ENCODE measurements at regions not wholly inside any gene's neighbourhood (a gene's known extent, or its start where the extent isn't known, plus 50 kb on each side); places are given as distances from the start of the nearest gene placed in this dataset.

DNA sequence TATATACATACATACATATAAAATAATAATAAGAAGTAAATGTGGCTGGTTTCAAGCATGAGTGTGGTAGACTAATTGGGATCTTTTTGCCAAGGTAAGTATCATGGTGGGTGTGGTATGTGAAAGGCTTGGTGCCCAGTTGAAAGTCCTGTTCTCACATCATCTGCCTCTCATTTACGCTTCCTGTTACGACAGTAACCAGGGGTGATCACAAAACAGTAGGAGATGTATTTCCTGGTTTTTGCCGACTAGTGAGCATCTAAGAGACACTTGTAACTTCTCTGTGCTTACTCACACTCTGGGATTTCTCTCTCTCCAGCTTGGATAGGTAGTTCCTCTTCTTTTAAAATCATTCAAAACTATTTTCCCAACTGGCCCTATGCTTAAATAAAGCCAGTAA, 1028.3 kb upstream of the NR2F2 start:
- intact Hi-C loops (cut with micrococcal nuclease): loop anchor here (5.0 kb wide), 1 partner anchor 145 kb away; no protein-coding TSS in a partner anchor

DNA sequence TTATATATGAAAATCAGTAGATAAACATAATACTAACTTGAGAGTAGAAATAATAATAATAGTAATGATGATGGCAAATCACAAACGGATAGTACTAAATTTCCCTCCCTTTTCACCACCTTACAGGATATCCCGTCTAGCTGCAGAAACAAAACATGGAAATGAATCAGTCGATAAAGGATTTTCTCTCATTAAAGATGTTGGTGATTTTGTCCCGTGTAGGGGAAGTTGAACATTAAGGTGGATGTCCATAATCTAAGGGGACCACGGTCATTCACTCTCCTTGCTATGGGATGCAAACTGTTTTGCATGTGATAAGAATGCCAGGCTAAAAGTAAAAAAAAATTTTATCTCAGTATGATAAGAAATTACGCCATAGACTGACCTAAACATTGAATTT, 1027.7 kb upstream of the NR2F2 start:
- intact Hi-C loops (cut with micrococcal nuclease): loop anchor here (5.0 kb wide), 1 partner anchor 144 kb away; no protein-coding TSS in a partner anchor

DNA sequence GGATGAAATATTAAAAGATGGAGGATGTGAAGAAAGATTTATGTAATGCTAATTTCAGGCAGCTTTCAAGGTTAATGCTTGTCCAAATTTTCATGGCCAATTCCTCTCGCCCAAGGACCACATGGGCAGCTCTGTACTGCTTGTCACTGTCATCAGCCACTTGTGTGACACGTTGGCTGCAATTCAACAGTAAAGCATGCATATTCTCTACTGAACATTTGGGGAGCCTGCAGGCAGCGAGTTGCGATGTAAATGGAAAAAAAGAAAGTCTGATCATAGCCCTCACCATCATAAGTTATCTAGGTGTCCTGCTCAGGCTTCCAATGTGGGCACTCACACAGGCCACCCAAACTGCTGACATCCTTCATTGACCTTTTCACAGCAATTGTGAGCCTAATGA, 1026.8 kb upstream of the NR2F2 start:
- intact Hi-C loops (cut with micrococcal nuclease): loop anchor here (5.0 kb wide), 1 partner anchor 144 kb away; no protein-coding TSS in a partner anchor

DNA sequence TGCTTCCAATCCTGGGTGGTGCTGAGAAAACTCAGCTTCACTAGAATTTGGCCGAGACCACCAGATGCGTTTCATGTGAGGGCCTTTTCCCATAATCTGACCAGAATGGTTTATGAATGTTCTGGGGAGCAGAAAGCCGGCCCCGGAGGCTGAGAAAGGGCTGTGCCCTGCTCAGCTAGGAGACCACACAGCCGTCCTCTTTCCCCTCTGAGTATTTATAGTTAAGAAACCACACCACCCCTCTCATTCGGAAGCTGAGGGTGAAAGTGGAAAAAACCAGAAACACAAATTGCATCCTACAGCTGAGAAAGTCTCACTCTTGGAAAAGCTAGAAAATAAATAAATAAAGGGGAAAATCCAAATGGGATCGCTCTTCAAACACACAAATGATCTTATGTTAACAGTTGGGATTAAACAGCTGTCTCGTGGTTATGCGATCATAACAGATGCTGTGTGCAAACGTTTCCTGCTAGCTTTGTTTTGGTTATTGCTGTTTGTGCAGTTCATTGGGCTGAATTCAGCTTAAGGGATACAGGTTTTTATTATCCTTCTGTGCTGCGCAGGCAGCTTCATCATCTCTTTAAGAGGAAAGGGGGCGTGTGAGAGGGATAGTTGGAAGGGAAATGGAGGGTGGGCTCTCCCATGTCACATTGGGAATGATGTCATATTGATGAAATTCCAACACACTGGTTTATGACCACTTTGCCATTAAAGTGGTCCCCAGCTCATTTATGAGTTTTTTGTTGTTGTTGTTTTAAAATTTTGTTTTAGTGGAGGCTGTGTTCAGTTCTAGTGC, 1026.2 kb upstream of the NR2F2 start:
- intact Hi-C loops (cut with micrococcal nuclease): loop anchor here (5.0 kb wide), 1 partner anchor 143 kb away; no protein-coding TSS in a partner anchor

DNA sequence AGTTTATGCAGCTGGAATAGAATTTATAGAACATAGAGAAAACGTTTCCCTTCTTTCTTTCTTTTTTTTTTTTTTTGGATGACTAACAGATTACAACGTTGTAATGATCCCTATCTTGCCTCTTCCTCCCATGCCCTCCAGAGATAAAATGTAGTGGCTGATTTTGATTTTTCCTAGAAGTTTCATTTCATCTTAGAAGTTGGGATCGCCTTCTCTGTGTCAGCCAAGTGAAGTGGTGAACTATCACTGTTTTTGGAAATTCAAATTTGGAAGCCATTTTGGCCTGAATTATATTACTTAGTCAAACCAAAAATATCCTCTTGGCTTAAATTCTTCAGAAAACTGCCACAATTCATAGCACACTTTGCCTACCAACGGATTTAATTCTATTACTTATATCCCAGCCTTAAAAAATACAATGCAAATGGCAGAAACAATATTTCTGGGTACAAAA, 1025.5 kb upstream of the NR2F2 start:
- intact Hi-C loops (cut with micrococcal nuclease): loop anchor here (5.0 kb wide), 1 partner anchor 142 kb away; no protein-coding TSS in a partner anchor

DNA sequence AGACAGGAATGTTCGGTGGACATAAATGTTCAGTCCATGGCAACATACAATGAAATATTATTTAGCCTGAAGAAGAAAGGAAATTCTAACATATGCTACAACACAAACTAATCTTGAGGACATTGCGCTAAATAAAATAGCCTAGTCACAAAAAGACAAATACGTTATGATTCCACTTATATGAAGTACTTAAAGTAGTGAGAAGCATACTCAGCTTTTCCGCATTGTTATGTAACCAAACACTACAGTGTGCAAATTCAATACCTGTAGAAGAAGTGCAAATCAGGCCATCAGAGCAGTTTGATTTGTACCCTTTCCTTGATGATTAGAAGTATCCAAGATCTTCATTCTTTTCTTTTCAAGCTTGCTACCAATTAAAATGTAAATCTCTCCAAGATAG, 1023.4 kb upstream of the NR2F2 start:
- intact Hi-C loops (cut with micrococcal nuclease): no loop called here

DNA sequence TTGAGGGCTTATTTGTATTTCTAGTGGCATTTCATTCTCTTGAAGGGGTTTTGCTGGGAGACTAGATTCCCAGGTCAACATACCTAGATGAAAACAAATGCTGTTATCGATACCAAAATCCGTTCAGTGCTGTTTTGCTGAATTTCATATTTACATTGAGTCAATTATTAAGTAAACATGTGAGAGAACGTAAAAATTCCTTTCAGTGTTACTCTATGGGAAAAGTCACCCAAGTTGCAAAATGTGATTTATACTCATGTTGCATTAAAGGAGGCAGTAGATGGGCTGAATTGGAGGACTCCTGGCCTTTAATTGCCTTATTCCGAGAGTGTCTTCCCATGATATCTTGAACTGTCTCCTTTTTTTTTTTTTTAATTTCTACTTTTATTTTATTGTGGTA, 1011.3 kb upstream of the NR2F2 start:
- intact Hi-C loops (cut with micrococcal nuclease): no loop called here

DNA sequence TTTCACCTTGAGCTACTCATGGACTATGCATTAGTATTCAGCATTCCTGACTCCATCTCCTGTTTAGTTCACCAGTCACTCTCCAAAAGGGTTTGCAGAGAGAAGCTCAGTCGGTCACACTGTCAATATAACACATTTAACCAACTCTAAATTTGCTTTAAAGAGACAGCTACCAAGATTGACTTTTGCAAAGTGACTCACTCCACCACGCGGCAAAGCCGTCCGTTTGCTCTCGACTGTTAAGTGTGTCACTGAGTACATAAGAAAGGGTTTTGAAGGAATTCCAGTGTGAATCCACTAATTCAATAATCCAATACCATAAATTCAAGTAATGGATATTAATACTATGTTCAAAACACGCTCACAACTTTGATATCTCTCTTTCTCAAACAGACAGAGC, 1006.7 kb upstream of the NR2F2 start:
- intact Hi-C loops (cut with micrococcal nuclease): no loop called here

DNA sequence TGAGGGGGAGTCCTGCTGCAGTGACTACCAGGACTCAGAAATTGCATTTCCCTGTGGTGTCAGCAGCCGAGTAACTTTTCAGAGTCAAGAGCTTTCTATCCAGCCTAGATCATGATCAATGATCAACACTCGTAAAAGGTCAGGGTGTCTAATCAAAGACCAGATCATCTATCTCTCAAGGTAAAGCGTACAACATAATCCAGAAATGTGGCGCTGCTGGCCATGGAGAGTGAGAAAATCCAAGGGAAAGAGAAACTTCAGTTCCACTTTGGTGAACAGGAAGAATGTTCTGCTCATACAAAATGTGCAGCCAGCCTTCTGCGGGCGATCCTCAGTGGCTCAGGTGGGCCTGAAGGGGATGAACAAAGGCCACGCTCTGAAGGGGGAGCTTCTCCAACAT, 1005.8 kb upstream of the NR2F2 start:
- intact Hi-C loops (cut with micrococcal nuclease): no loop called here

DNA sequence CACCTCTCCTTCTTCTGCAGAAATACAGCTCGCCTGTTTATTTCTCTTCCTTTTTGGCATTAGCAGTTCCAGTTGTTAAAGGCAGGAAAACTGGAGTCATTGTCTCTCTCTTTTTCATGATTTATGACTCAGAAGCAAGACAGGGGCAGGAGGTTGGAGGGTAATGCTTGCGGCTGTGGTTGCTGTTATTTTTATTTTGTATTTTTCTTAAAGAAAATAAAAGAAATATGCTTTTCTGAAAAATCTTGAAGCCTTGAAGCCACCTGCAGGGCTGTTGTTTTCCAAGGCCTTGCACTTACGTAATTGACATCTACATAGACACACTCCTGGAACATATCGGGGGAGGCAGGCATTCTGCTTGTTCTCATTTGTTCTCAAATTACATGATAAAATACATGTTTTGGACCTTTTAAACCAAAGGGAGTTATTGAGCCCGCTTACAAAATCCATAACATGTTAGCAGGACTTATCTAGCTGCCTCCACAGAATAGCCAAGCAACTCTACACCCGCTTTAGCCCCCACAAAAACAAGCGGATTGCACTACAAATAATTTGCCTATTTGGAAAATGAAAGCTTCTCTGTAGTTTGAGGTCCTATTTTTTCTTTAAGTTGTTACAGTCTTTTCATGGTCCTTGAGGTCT, 1004.6 kb upstream of the NR2F2 start:
- intact Hi-C loops (cut with micrococcal nuclease): no loop called here

DNA sequence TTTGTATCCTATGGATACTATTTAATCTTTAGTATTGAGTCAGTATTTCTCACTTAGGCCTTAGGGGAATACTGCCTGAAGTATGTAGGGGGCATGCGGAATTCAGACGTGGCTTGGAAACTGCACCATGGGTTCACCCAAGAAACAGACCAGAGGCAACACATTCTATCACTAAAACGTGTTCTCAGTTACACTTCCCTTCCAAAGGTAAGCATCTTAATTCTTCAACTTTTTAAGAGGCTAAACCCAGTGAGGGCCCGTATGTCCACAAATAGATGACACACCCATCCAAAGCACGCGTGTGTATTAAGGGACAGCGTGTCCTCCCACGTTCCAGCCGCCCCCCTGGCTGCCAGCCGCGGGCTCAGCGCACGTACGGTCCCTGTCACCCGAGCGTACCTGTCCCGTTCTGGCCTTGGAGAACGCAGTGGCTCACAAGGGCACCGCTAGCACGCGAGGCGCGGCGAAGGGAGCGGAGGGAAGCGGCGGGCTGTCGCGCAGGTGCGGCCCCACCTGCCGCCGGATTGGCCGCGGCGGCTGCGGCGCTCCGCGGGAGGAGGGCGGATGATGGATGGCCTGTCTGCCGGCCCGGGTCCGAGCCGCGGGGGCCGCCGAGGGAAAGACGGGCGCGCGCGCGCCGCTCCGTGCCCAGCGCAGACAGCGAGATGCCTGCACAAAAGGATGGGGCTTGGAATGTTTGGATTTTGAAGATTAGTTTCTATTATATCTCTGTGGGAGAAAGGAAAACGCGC, 1003.9 kb upstream of the NR2F2 start:
- intact Hi-C loops (cut with micrococcal nuclease): no loop called here

DNA sequence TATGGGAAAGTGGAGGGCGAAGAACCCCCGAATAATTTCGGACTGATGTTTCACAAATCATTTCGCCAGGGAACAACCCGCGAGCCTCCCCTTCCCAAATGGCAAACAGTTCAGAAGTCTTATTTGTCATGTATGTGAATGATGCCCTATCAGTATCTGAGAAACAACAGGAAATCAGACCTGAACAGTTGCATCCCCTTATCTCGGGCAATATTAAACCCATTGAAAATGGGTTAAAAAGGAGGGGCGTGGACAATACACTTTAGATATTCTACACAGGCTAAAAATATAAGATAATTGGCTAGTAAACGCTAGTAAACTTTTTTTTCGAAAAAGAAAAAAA, 1003.3 kb upstream of the NR2F2 start:
- intact Hi-C loops (cut with micrococcal nuclease): no loop called here

DNA sequence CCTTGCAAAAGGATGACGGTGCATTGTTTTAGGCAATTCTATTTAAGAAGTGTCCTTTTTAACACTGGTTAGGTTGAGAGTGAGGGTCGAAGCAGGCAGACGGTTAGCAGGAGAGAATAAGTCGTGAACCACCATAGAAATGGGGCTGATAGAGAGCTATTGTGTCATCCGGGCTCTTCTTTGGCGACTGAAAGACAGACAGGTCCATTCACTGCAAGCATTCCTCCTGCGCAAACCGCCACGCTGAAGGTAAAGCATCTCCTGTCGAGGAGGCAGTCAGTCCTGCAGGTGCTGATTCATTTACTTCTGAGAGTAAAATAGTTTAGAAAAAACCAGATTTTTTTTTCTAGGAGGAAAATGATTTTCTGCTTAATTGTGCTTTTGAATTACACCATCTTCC, 1002.8 kb upstream of the NR2F2 start:
- intact Hi-C loops (cut with micrococcal nuclease): no loop called here

DNA sequence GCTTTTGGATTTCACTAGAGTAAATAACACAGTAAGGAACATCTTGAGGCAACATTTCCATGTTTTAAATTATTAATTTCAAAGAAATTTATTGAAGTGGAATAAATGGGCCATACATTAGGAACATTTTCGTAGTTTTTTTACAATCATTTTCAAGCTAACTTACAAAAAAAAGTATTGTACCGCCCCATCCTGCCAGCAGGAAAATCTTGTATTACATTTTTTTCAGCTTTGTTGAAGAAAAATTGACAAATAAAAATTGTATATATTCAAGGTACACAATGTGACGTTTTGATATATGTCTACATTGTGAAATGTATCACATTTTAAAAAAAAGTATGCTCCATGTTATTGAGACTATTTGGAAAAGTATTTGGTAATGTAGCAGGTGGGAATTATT, 1001.9 kb upstream of the NR2F2 start:
- intact Hi-C loops (cut with micrococcal nuclease): no loop called here

DNA sequence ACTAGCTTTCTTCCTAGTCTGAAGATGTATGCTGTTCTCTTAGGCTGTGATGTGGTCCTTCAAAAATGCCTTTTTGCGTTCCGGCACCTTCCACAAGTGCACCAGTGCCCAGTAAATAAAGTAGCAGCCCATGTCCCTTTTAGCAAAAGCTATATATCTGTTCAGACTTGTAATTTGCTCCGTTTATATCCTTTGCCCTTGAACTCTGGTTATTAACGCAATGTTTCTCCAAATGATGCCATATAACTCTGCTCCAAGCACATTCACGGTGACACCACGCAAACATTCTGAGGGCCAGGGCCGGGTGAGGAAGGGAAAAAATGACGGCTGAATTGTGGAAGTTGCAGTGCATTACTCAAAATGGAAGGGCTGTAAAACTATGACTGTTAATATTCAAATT, 1001.1 kb upstream of the NR2F2 start:
- intact Hi-C loops (cut with micrococcal nuclease): no loop called here

DNA sequence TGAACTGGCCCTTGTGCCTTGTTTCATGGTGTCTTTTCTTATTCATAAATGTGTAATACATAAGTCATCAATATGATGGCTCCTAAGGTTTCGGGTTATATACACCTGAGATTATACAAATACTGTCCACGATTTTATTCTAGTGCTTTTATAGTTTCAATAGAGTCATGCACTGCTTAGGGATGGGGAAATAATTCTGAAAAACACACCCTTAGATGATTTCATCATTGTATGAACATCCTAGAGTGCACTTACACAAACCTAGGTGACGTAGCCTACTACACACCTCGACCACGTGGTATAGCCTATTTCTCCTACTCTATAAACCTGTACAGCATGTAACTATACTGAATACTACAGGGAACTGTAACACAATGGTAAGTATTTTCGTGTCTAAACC, 988.8 kb upstream of the NR2F2 start:
- intact Hi-C loops (cut with micrococcal nuclease): no loop called here

DNA sequence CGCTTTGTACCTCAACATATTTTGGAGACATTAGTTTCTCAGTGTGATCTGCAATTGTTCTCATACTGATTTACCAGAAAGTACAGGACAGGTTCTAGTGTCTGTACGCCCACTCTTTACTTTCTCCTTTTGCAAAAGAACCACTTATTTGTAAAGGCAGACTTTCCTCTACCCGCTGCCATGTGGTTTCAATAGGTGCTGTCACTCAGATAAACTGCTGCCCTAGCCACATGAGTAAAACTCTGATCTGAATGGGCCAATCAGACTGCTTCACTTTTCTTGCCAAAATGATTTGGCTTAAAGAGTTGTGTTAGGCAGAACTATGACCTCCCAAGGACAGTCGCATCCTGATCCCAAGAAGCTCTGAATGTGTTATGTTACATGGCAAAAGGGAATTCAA, 984.6 kb upstream of the NR2F2 start:
- intact Hi-C loops (cut with micrococcal nuclease): no loop called here

DNA sequence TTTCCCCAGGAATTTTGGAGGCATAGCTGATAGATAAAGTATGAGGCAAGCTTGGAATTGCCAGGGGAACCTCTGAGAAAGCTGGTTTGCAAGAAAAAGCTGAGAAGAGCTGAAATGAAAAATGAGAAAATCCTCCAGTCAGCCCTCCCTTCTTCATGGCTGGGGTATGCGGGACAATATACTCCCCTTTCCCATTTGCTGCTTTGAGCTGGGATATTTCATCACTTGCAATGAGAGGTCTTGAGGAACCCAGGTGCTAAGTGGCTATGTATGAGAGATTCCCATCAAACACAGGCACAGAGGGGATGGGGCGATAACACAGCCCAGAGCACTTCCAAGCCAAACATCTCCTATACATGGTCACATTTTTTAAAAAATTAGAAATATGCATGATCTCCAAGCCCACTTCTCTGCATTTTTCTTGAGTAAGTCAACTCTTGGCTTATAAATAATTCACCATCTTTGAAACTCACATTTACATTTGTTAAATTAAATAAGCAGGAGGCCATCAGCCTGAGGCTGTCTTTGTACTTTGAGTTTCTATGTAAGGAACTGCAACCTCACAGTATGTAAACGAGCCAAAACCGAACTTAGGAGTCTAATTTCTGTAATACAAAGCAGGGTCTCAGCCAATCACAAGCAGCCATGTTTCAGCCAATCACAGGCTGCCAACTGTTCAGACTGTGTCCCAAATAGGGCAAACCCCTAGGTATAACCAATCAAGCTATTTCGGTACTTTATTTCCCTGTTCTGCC, 983.6 kb upstream of the NR2F2 start:
- intact Hi-C loops (cut with micrococcal nuclease): no loop called here

DNA sequence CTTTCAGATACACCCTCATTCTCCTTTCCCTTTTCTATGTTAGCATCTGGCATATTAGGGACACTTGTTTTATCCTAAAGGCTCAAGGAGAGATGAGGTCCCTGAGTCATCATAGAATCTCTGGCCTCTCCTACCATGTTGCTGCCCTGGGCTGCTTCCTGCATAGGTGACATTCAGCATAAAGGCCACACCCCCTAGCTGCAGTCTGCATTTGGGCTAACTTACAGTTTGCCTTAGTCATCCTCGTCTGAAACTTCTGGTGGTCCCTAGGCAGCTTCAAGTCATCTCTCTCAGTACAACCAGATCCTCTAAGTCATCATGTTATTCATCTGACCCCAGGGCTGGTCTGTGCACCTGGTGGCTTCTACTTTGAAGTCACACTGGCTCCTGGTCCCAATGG, 982.7 kb upstream of the NR2F2 start:
- intact Hi-C loops (cut with micrococcal nuclease): no loop called here

DNA sequence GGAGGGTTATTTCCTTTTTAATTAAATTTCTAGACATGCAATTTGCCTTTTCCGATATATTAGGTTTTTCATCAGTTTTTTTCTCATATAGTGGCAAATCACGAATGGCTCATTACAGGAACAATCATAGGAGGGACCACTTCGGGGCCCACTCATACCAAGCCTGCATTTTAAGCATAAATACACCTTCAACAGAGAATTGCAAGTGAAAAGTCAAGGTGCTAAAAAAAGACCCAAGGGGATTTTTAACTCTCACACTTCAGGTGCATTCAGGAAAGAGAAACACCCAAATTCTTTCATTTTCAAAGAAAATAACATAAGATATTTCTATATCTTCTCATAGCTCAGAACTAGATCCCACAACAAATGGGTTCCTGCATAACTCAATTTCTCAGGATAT, 979.6 kb upstream of the NR2F2 start:
- intact Hi-C loops (cut with micrococcal nuclease): no loop called here

DNA sequence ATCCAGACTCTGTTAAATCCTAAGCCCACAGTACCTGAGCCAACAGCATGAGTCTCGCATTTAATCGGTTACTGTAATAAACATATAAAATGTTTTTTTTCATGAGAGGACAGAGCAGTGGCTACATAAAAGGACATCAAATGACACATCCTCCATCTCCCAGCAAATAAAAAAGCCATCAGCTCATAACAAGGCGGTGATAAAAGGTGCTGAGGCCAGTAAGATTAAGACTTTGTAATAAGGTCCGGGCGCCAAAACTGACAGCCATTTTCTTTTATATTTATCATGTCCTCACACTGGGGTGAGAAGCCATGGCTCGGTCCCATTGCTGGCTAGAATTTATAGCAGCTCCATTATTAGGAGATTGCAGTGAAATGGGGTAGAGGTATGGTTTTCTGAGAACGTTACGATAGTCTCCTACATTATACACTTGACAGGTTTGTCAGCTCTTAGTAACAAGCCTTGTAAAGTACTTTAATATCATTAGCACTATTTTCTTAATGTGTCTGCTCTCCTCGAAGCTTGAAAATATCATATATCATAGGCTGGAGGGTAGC, 977.8 kb upstream of the NR2F2 start:
- intact Hi-C loops (cut with micrococcal nuclease): no loop called here
